CMK (cell line): ENCODE measurements at regions not wholly inside any gene's neighbourhood (a gene's known extent, or its start where the extent isn't known, plus 50 kb on each side); places are given as distances from the start of the nearest gene placed in this dataset.

ENCODE experiments used
- DNase-seq: peaks from one replicate; pipeline ENCODE4 v3.0.0-alpha.2; 2010; ENCODE audit warnings: low read depth

- DNase-seq: no peak
Observed at GRCh38 chr14:34126586-34126985, 175.7 kb upstream of the EGLN3 start.

GRCh38 chr14:34124585-34124984, 173.7 kb upstream of the EGLN3 start:
- DNase-seq: no peak

- DNase-seq: no peak
Observed at GRCh38 chr14:34122650-34123049, 171.8 kb upstream of the EGLN3 start.

GRCh38 chr14:34122081-34122480, 171.2 kb upstream of the EGLN3 start:
- no peak for DNase-seq

GRCh38 chr14:34120185-34120977, 169.5 kb upstream of the EGLN3 start:
- no peak for DNase-seq

- no peak for DNase-seq
Observed at GRCh38 chr14:34119107-34119858, 168.4 kb upstream of the EGLN3 start.

GRCh38 chr14:34113991-34114390, 163.1 kb upstream of the EGLN3 start:
- DNase-seq: peak; percentile 3

GRCh38 chr14:34113005-34113511, 162.2 kb upstream of the EGLN3 start:
- no peak for DNase-seq

- DNase-seq: no peak
Observed at GRCh38 chr14:34111953-34112352, 161.1 kb upstream of the EGLN3 start.

GRCh38 chr14:34111505-34111904, 160.6 kb upstream of the EGLN3 start:
- no peak for DNase-seq

- no peak for DNase-seq
Observed at GRCh38 chr14:34110531-34110930, 159.7 kb upstream of the EGLN3 start.

- no peak for DNase-seq
Observed at GRCh38 chr14:34107441-34107840, 156.6 kb upstream of the EGLN3 start.

- DNase-seq: no peak
Observed at GRCh38 chr14:34106310-34106709, 155.4 kb upstream of the EGLN3 start.

GRCh38 chr14:34104489-34105397, 153.9 kb upstream of the EGLN3 start:
- no peak for DNase-seq

GRCh38 chr14:34103176-34103575, 152.3 kb upstream of the EGLN3 start:
- DNase-seq: no peak

- DNase-seq: no peak
Observed at GRCh38 chr14:34099635-34100034, 148.8 kb upstream of the EGLN3 start.

- DNase-seq: no peak
Observed at GRCh38 chr14:34098985-34099349, 148.1 kb upstream of the EGLN3 start.

GRCh38 chr14:34098045-34098984, 147.4 kb upstream of the EGLN3 start:
- peak; percentile 20 for DNase-seq

GRCh38 chr14:34097644-34098043, 146.8 kb upstream of the EGLN3 start:
- DNase-seq: no peak

GRCh38 chr14:34094384-34094783, 143.5 kb upstream of the EGLN3 start:
- no peak for DNase-seq

GRCh38 chr14:34093883-34094282, 143.0 kb upstream of the EGLN3 start:
- DNase-seq: no peak
